ENCODE measurements at regions not wholly inside any gene's neighbourhood (a gene's known extent, or its start where the extent isn't known, plus 50 kb on each side); places are given as distances from the start of the nearest gene placed in this dataset.
"Not testable (repeated sequence)": the region's sequence is repeated elsewhere in the genome, so short reads cannot be mapped to it uniquely, and the experiment has no call there.

- H3K27ac ChIP-seq = no peak overlapping the region
- no peak for TF ChIP-seq CTCF (conservative IDR thresholded peaks at IDR 0.05)
Measured at GRCh38 chr2:220590476-220590875, 963.0 kb downstream of the SLC4A3 start.

GRCh38 chr2:220593526-220593925 lies 966.1 kb downstream of the SLC4A3 start:
- no peak for TF ChIP-seq CTCF (conservative IDR thresholded peaks at IDR 0.05)
- H3K27ac ChIP-seq = no peak overlapping the region

GRCh38 chr2:220601674-220602073 lies 970.4 kb downstream of the EPHA4 start:
- no peak overlapping the region for H3K27ac ChIP-seq

GRCh38 chr2:220613004-220613403 lies 959.1 kb downstream of the EPHA4 start:
- H3K27ac ChIP-seq = not testable (repeated sequence)

More at GRCh38 chr2:220601674-220602073, 970.4 kb downstream of the EPHA4 start:
- TF ChIP-seq CTCF (conservative IDR thresholded peaks at IDR 0.05) = no peak

GRCh38 chr2:220614064-220614463 lies 958.0 kb downstream of the EPHA4 start:
- no peak for TF ChIP-seq CTCF (conservative IDR thresholded peaks at IDR 0.05)
- H3K27ac ChIP-seq = no peak overlapping the region

- H3K27ac ChIP-seq = no peak overlapping the region
- TF ChIP-seq CTCF (conservative IDR thresholded peaks at IDR 0.05) = no peak
Measured at GRCh38 chr2:220619525-220620220, 952.4 kb downstream of the EPHA4 start.

- TF ChIP-seq CTCF (conservative IDR thresholded peaks at IDR 0.05) = no peak
- no peak overlapping the region for H3K27ac ChIP-seq
Measured at GRCh38 chr2:220626603-220627002, 945.5 kb downstream of the EPHA4 start.

GRCh38 chr2:220628252-220628651 lies 943.9 kb downstream of the EPHA4 start:
- no peak overlapping the region for H3K27ac ChIP-seq
- TF ChIP-seq CTCF (conservative IDR thresholded peaks at IDR 0.05) = no peak

All from VCaP (cell line).